Non-pigmented ciliary epithelial cell (primary cell): ENCODE measurements at regions not wholly inside any gene's neighbourhood (a gene's known extent, or its start where the extent isn't known, plus 50 kb on each side); places are given as distances from the start of the nearest gene placed in this dataset.

Experiments used
- DNase-seq: peaks from one replicate; pipeline ENCODE4 v3.0.0-alpha.2; 2010; ENCODE audit warnings: low read depth

GRCh38 chr11:30811226-30811755 lies 225.1 kb upstream of the MPPED2 start:
- no peak for DNase-seq

DNA sequence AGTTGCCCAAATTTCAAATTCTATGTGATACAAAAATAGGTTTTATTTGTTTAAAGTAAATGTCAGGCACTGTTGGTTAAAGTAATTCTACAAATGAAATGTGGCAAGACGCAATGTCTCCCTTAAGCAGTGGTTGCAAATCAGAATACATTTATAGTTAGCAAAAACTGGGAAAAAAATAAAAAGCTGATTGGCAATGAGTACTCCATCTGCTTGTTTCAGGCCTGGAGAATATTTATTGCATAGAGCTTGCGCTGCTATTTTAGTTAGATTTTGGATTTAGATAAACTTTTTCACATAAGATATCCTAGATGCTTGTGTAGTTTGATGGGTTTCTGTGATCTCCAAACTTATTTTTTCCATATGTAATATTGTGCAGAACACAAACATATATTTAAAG lies 224.0 kb upstream of the MPPED2 start:
- no peak for DNase-seq

DNA sequence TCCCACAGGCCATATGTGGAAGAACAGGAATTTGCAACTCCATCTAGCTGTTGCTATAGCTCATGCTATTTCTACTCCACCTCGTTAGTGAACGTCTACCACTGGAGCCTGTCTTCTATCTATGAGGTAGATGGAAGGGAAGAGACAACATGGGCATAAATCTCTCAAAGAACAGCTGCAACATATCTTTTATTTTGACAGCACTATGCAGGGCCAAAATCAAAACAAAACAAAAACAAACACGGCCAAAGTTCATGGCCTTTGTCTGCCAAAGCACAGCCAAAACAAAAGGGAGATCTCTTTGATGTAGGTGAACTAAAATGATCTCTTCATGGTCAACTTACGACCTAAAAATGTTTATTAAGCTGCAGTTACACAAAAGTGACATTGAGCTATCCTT lies 215.2 kb upstream of the MPPED2 start:
- DNase-seq = no peak

- no peak for DNase-seq
These were observed 214.8 kb upstream of the MPPED2 start for GRCh38 chr11:30800904-30801303.

DNA sequence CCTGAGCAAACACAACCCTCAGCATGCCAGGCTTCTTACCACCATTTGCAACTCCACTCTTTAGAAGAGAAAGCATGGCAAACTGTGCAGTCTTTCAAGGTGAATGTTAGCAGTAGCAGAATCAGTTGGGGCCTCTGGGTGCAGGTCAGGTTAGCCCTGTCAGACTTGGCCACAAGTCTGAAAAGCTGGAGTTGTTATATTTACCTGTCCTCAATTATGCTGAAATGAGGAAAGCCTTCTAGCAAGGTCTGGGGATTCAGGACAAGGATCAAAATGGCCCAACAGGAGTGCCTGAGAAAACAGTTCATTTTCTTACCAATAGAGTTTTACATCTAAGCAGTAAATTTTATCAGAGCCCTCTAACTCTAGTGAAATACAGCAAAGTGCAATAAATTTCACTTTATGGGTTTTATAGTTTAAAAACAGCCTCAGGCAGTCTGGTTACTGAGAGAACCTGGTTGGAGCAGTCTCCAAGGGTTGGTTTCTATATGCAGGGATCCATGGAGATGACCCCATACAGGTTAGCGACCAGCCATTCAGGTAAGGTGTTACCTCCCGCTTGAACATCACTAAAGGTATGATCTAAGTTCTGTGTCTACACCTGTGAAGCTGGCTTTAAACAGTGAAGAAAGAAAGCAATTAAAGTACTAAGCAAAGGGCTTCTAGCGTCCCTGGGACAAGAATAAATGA lies 212.5 kb upstream of the MPPED2 start:
- DNase-seq = no peak

GRCh38 chr11:30789270-30789669 lies 203.1 kb upstream of the MPPED2 start:
- DNase-seq = no peak

GRCh38 chr11:30788849-30789248 lies 202.7 kb upstream of the MPPED2 start:
- no peak for DNase-seq

DNA sequence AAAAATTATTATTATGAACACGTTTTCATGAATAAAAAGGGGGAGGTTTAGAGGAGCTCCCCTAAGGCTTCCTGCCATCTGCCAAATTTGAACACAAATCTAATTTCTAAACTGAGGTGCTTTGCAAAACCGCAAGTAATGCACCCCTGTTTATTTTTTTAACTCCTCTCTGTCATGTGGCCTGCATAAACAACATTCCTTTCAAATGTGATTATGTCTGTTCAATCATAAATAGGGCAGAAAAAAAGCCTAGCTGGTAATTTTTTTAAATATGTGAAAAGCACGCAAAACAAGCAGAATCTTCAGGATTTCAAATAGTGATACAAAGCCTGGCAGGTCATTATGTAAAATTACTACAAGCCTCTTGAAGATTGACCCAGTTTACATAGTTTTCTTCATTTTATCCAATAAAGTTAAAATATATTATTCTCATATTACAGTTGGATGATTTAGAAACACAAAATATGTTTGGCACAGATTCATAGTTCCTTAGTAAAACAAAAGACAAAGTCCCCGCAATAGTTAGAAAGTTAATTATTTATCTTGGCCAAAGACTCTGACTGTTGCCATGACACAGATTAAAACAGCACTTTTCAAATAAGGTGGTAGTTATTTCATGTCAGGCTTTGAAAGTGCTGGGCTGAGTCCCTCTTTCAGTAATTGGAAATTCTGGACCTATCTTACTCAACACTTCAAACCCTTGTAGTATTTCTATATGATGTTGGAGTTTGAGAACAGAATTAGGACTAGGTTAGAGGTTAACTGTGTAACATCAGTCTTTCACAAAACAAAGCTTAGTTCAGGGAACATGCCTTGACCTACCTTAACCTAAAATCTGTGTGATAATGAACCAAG lies 200.3 kb upstream of the MPPED2 start:
- no peak for DNase-seq

DNA sequence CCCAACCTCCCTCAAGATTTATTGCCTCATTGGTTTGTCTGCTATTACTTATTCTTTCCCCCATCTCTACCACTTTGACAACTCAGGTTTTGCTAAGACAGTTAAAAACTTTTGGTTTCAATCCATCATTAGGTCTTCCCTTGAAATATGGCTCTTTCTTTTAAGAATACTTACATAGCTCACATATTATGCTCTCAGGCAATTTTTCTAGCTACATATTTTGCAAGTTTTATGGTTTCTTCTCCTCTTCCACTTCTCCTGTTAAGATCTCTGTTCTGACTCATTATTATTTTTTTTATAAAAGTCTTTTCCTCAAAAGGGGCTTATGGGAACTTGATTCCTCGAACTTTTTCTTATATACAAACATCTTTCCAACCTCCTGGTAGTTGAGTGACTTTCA lies 192.4 kb upstream of the MPPED2 start:
- DNase-seq = no peak

GRCh38 chr11:30775233-30775522 lies 189.0 kb upstream of the MPPED2 start:
- no peak for DNase-seq

DNA sequence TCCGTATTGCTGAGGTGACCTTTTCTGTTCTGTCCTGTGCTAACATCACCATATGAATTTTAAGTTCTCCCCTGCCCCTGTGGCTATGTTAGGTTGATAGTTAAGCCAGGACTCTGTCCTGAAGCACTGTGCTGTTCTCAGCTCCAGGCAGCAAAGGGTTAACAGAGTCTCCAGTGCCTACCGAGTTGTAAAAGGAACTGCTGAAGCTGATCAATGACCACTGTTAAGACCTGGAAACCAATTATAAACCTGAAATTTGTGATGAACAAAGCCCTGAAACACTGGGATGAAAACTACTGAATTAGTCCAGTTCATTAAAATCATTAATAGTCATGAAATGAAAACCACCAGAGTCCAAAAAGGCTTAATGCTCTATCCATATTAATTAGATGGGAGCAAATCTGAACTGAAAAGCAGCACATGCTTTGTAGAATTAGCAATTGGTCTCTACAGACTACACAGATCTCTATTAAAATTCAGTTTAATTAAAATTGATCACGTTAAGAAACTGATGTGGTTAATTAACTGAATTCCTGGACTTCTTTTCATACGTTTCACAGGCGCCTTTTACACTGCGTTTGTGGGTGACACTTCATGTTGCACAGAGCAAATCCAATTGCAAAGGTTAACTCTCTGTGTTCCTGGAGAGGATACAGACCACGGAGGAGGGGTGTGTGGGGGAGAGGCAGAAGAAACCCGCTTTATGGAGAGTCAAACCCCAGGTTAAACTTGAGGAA lies 188.5 kb upstream of the MPPED2 start:
- DNase-seq = no peak

DNA sequence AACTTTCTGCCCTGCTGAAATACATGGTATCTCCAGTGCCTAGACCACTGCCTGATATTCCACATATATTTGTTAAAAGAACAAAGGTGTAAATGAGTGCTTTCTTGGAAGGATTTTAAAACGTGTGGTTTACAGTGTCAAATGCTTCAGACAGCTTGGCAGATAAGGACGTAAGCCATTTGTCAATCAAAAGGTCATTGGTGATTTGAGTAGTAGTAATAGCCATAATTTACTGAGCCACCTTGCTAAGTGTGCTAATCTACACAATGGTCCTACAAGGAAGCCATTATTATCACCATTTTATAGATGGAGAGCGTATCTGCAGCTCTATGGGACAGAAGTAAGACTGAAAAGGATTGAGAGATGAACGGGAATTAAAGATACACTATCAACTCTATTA lies 186.8 kb upstream of the MPPED2 start:
- DNase-seq = no peak

GRCh38 chr11:30763951-30764350 lies 177.8 kb upstream of the MPPED2 start:
- no peak for DNase-seq

- DNase-seq = no peak
These were observed 176.0 kb upstream of the MPPED2 start for GRCh38 chr11:30762188-30762587.

DNA sequence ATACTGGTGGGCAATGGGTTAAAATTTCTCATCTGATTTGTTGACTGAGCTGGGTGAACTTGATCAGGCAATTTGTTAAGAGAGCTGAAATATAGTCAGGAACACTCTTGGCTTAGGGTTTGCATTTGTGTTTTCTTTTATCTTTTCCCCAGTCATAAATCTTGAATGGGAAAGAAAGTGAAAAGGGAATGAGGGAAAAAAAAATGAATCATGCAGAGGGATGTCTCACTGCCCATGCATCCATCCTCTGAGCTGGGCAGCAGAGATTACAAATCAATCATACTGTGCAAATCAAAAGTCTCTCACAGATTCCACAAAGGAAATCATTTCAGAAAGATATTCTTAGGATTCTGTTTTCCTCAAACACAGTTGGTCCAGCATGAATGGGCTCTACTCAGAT lies 174.2 kb upstream of the MPPED2 start:
- no peak for DNase-seq

- DNase-seq = no peak
These were observed 172.9 kb upstream of the MPPED2 start for GRCh38 chr11:30758946-30759504.

GRCh38 chr11:30758518-30758917 lies 172.4 kb upstream of the MPPED2 start:
- no peak for DNase-seq

GRCh38 chr11:30758012-30758411 lies 171.9 kb upstream of the MPPED2 start:
- DNase-seq = no peak

DNA sequence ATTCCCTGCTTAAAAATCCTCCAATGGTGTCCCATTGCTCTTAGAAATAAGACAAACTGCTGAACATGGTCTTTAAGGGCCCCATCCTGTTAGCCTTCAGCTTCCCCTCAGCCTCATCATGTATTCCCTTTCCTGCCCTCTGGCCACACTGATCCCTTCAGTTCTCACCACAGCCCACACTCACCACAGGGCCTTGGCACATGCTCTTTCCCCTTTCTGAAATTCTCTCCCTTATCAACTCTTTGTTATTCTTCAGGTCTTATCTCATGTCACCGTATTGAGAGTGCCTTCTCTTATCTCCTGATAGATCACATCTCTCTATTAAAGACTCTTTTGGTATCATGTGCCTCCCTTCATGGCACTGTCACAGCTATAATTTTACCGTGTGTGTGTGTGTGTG lies 167.8 kb upstream of the MPPED2 start:
- no peak for DNase-seq

DNA sequence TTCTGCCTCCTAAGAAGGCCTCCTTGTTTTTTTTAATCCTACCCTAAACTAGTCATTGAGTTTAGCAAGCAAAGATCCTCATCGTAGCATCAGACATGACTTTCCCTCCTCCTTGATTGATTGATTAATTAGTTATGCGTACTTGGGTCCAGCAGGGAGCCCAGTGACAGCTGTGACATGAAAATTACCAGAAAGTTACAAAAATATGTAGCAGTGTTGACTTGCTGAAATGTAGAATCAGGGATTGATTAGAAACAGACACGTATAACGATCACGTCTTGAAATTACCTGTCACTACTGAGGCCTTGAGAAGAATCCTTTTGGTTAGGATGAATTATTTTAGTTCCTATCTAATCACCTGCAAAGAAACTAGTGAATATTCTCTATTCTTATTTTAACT lies 167.4 kb upstream of the MPPED2 start:
- DNase-seq = no peak

DNA sequence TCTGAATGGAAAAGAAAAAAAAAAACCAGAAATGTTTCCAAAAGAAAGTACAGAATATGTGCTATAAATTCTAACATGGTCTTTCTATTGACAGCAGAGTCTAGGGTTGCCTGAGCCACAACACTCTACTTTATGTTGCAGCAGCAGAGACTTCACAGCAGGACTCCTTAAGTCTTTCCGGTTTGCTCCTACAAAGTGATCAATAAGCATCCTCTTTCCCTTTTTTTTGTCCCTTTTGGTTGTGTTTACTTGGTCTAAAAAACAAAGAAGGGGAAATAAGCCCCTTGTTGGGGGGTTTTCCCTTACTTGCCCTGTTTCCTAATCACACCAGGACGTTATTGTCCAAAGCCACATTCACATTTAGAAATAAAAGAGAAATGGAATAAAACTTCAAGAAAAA lies 163.1 kb upstream of the MPPED2 start:
- no peak for DNase-seq

DNA sequence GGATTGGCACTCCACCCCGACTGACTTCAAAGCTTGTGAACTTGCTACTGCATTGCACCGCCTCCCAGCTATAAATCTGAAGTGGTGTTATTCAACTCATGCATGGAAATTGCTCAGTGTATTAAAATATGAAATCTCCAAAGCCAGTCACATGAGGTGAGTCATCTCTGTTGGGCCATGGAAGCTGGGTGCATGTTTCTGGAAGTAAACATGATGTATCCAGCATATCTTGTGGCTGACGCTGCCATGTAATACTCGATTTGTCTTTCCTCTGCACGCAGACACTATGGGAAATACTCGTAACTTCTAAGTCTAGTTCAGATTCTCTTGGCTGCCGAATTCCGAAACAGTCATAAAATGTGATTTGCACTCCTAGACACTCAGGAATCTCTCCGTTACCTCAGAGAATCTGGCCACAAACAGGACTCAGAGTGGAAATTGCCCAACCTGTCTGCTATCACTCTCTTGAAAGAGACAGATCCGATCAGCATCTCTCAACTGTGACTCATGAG lies 154.9 kb upstream of the MPPED2 start:
- DNase-seq = no peak
